ENCODE measurements at regions not wholly inside any gene's neighbourhood (a gene's known extent, or its start where the extent isn't known, plus 50 kb on each side); places are given as distances from the start of the nearest gene placed in this dataset.

DNA sequence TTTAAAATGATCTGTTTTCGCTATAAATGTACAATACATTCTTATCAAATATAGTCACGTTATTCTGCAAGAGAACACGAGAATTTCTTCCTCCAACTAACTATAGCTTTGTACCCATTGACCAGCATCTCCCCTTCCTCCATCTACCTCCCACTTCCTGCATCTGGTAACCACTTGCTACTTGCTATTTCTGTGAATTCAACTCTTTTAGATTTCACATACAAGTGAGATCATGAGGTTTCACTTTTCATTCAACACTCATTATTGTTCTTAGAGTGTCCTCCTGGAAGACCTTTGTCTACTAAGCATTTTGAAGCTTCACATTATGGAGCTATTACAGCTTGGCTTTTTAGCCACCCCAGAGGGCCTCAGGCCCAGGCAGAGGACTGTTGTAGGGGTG lies 741.3 kb upstream of the FZD8 start:
- TF ChIP-seq CTCF (IDR thresholded peaks at IDR 0.05) (no peak), POLR2A (IDR thresholded peaks at IDR 0.05) (no peak)
